KMS-11 (cell line): ENCODE measurements at regions not wholly inside any gene's neighbourhood (a gene's known extent, or its start where the extent isn't known, plus 50 kb on each side); places are given as distances from the start of the nearest gene placed in this dataset.

Source experiments
- H2AFZ ChIP-seq: fragments of 200-600 bp; sonication (generic); 2 replicates; pipeline ENCODE4 v1.6.1; 2016; ENCODE audit warnings: antibody characterized with exemption, mixed run types, low read depth
- H3K27ac ChIP-seq: fragments of 200-600 bp; sonication (generic); 2 replicates; pipeline ENCODE4 v1.6.1; 2016; ENCODE audit warnings: mild to moderate bottlenecking, mixed run types
- H3K27me3 ChIP-seq: fragments of 200-600 bp; sonication (generic); 2 replicates; pipeline ENCODE4 v1.6.1; 2017; ENCODE audit warnings: mild to moderate bottlenecking, low read depth, mixed run types, moderate library complexity; ENCODE audit not compliant: insufficient read depth
- H3K36me3 ChIP-seq: fragments of 200-600 bp; sonication (generic); 2 replicates; pipeline ENCODE4 v1.6.1; 2017; ENCODE audit warnings: mild to moderate bottlenecking, mixed run types; ENCODE audit not compliant: insufficient read depth
- H3K4me1 ChIP-seq: fragments of 200-600 bp; sonication (generic); 2 replicates; pipeline ENCODE4 v1.6.1; 2016; ENCODE audit warnings: mild to moderate bottlenecking, low read depth, mixed run types; ENCODE audit not compliant: poor library complexity, severe bottlenecking
- H3K4me2 ChIP-seq: fragments of 200-600 bp; sonication (generic); 2 replicates; pipeline ENCODE4 v1.7.0; 2016; ENCODE audit warnings: mild to moderate bottlenecking, mixed run types
- H3K4me3 ChIP-seq: fragments of 200-600 bp; sonication (generic); IDR thresholded peaks from 2 replicates; pipeline ENCODE4 v1.6.1; 2017; ENCODE audit warnings: low read depth, low read length, mixed read lengths; ENCODE audit not compliant: insufficient read depth
- H3K79me2 ChIP-seq: fragments of 200-600 bp; sonication (generic); 2 replicates; pipeline ENCODE4 v1.6.1; 2016; ENCODE audit warnings: low read depth, mixed run types; ENCODE audit not compliant: insufficient read depth
- H3K9ac ChIP-seq: fragments of 200-600 bp; sonication (generic); 2 replicates; pipeline ENCODE4 v1.6.1; 2016; ENCODE audit warnings: mild to moderate bottlenecking, mixed run types
- H4K20me1 ChIP-seq: fragments of 200-600 bp; sonication (generic); 2 replicates; pipeline ENCODE4 v1.6.1; 2016; ENCODE audit warnings: mild to moderate bottlenecking, mixed run types; ENCODE audit not compliant: insufficient read depth
- TF ChIP-seq, protein P1 (sequence below): fragments of 200-600 bp; sonication (generic); conservative IDR thresholded peaks from 2 replicates; pipeline ENCODE4 v1.6.1; 2017; ENCODE audit warnings: low read depth, mild to moderate bottlenecking, antibody characterized with exemption, low read length, moderate library complexity, mixed read lengths

DNA sequence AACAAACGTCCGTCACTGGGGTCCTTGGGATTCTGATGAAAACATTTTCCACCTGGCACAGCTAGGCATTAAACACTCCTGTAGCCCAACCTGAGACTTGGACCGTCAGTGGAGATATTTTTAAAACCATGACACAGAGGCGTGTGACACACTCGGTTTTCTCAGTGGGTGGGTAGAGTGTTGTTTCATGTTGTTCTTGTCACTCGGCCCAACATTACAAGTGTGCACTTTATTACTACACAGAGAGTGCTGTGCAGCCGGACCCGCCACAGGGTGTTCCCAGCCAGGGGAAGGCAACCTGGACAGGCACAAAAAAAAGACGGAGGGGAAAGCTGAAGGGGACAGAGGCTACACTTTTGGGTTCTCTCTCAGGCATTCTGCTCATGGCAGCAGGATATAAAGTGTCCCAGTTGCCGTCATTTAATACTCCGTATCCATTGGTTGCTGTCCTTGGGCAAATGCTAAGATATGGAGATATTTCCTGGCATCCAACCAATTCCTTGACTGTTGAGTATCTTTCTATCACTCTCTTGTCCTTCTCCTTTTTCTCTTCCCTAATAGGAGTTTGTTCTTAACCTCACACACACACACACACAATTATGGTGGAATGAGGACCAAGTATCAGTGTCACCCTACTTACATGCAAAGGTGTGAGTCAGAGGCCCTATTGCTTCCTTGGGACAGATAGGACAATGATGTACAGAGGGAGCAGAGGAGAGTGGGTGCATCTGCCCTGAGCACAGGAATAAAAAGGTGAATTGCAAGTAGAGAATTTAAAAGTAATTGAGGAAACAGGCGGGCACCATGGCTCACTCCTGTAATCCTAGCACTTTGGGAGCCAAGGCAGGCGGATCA is 154.1 kb upstream of the SOX9 start:
- Histone ChIP-seq H3K36me3 (no peaks in the 10 kb centered on the region), H3K4me3 (no peak overlapping the region), H3K4me1 (no peaks in the 10 kb centered on the region), H3K79me2 (no peaks in the 10 kb centered on the region), H3K9ac (no peak overlapping the region), H2AFZ (no peak overlapping the region), H3K4me2 (no peak overlapping the region), H4K20me1 (no peaks in the 10 kb centered on the region), H3K27me3 (no peaks in the 10 kb centered on the region), H3K27ac (no peak overlapping the region)
- TF ChIP-seq, protein P1, sequence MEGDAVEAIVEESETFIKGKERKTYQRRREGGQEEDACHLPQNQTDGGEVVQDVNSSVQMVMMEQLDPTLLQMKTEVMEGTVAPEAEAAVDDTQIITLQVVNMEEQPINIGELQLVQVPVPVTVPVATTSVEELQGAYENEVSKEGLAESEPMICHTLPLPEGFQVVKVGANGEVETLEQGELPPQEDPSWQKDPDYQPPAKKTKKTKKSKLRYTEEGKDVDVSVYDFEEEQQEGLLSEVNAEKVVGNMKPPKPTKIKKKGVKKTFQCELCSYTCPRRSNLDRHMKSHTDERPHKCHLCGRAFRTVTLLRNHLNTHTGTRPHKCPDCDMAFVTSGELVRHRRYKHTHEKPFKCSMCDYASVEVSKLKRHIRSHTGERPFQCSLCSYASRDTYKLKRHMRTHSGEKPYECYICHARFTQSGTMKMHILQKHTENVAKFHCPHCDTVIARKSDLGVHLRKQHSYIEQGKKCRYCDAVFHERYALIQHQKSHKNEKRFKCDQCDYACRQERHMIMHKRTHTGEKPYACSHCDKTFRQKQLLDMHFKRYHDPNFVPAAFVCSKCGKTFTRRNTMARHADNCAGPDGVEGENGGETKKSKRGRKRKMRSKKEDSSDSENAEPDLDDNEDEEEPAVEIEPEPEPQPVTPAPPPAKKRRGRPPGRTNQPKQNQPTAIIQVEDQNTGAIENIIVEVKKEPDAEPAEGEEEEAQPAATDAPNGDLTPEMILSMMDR: no peak

DNA sequence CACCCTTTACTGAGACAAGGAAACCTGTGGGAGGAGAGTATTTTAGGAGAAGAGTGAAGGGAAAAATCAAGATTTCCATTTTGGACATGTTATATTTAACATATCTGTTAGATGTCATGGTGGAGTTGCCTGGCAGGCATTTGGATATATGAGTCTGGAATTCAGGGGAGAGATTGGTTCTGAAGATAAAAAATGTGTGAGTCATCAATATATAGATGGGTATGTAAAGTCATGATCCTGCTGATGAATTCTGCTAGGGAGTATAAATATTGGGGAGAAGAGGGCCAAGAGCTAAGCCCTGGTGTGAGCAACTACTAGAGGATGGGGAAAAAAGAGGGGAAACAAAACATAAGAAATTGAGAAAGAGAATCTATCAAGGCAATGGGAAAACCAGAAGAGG is 151.3 kb upstream of the SOX9 start:
- H3K4me1 ChIP-seq: no peaks in the 10 kb centered on the region
- no peaks in the 10 kb centered on the region for H3K36me3 ChIP-seq
- H4K20me1 ChIP-seq: no peaks in the 10 kb centered on the region

DNA sequence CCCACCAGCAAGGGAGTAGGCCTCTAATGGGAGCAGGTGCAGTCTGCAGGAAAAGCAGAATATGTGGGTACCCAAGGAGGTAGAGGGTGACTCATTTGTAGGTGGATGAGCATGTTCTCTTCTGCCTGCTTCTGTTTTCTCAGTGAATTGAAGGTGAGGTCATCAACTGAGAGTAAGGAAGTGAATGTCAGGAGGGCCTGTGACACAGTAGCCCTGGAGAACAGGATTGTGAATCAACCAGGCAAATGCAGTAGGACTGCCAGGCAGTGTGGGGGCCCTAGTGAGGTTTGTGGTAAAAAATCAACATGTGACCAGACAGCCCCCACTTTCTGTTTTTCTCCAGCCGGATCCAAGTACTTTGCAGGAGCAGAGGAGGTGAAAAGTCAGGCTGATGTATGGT is 150.5 kb upstream of the SOX9 start:
- TF ChIP-seq, protein P1: no peak
- no peak overlapping the region for H3K4me3 ChIP-seq
- no peaks in the 10 kb centered on the region for H3K79me2 ChIP-seq
- H3K9ac ChIP-seq: no peak overlapping the region
- H4K20me1 ChIP-seq: no peaks in the 10 kb centered on the region
- no peak overlapping the region for H3K4me2 ChIP-seq
- no peaks in the 10 kb centered on the region for H3K4me1 ChIP-seq
- H3K27ac ChIP-seq: no peak overlapping the region
- H3K27me3 ChIP-seq: no peaks in the 10 kb centered on the region
- no peaks in the 10 kb centered on the region for H3K36me3 ChIP-seq
- no peak overlapping the region for H2AFZ ChIP-seq

More for the DNA sequence above, 151.3 kb upstream of the SOX9 start:
- Histone ChIP-seq H3K4me3 (no peak overlapping the region), H2AFZ (no peak overlapping the region), H3K9ac (no peak overlapping the region), H3K27ac (no peak overlapping the region), H3K79me2 (no peaks in the 10 kb centered on the region), H3K4me2 (no peak overlapping the region), H3K27me3 (no peaks in the 10 kb centered on the region)
- TF ChIP-seq, protein P1: no peak

DNA sequence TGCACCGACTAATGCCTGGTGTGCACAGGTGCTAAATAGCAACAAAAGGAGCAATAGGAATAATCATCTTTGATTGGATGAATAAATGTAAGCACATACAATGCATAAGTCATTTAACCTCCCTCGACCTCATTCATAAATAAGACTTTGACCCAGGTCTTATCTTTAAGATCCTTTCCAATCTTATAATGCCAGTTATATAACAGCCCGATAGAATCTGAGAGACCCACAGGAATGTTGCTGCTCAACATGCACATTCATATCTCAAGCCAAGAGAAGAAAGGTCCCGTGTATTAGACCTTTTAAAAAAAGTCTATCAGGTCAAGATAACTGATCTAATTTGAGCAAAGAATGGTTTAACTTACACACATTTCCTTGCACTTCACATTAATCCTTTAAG is 146.8 kb upstream of the SOX9 start:
- TF ChIP-seq, protein P1: no peak
- Histone ChIP-seq H2AFZ (no peak overlapping the region), H3K4me2 (no peak overlapping the region), H3K27ac (no peak overlapping the region), H3K4me3 (no peak overlapping the region), H3K36me3 (no peaks in the 10 kb centered on the region), H3K4me1 (no peaks in the 10 kb centered on the region), H3K9ac (no peak overlapping the region), H3K27me3 (no peaks in the 10 kb centered on the region), H3K79me2 (no peaks in the 10 kb centered on the region), H4K20me1 (no peaks in the 10 kb centered on the region)
